NB4 (cell line): ENCODE measurements at regions not wholly inside any gene's neighbourhood (a gene's known extent, or its start where the extent isn't known, plus 50 kb on each side); places are given as distances from the start of the nearest gene placed in this dataset.

Experiments
- DNase-seq: peaks from one replicate; pipeline ENCODE4 v3.0.0; 2010; ENCODE audit warnings: low read depth
- H3K4me3 ChIP-seq: one replicate; pipeline ENCODE4 v1.5.1; 2011; ENCODE audit warnings: mild to moderate bottlenecking, low read depth, low read length, moderate library complexity
- CTCF ChIP-seq: IDR thresholded peaks from one replicate; pipeline ENCODE4 v1.5.1; 2012; ENCODE audit warnings: low read depth, low read length
- MYC ChIP-seq: IDR thresholded peaks from 2 replicates; pipeline ENCODE4 v1.6.1; 2011; ENCODE audit warnings: low read depth, low read length
- POLR2A ChIP-seq: IDR thresholded peaks from 2 replicates; pipeline ENCODE4 v1.6.1; 2011; ENCODE audit warnings: mild to moderate bottlenecking; ENCODE audit not compliant: insufficient read length; ENCODE audit errors: extremely low read depth
- TF ChIP-seq, protein P1 (sequence below): IDR thresholded peaks from 2 replicates; pipeline ENCODE4 v1.6.1; 2011; ENCODE audit warnings: low read depth, low read length

DNA sequence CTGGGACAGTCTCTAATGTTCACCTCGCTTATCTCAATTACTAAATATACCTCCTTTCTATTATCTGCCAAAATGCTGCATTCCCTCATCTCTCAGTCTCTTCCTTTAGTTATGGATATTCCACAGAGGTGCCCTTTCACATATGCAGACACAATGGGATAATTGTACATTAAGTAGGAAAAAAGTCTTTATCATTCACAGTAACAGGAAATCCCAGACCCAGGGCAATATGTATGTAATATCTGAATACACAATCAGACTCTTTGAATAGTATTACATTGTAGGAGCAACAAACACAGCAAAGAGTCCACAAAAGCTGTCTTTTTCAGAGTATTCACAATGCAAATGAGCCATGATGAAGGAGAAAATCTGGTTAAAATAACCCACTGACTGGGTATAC lies 1399.0 kb upstream of the ZEB2 start:
- no peak for DNase-seq
- TF ChIP-seq, protein P1, sequence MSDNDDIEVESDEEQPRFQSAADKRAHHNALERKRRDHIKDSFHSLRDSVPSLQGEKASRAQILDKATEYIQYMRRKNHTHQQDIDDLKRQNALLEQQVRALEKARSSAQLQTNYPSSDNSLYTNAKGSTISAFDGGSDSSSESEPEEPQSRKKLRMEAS = no peak
- TF ChIP-seq POLR2A (no peak), MYC (no peak), CTCF (no peak)
- no peak overlapping the region for H3K4me3 ChIP-seq

DNA sequence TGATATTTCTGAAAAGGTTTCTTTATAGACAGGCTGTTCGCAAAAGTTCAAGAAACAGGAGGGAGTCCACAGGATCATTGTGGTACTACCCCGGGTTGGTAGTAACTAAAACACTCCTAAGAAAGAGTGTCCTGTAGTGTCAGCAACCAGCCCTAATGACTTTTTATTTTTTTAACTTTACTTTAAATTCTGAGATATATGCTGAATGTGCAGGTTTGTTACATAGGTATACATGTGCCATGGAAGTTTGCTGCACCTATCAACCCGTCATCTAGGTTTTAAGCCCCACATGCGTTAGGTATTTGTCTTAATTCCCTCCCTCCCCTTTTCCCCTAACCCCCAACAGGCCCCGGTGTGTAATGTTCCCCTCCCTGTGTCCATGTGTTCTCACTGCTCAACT lies 1396.9 kb upstream of the ZEB2 start:
- DNase-seq = no peak
- H3K4me3 ChIP-seq = no peak overlapping the region
- TF ChIP-seq, protein P1 = no peak
- TF ChIP-seq MYC = no peak
- TF ChIP-seq POLR2A = no peak
- TF ChIP-seq CTCF = no peak

DNA sequence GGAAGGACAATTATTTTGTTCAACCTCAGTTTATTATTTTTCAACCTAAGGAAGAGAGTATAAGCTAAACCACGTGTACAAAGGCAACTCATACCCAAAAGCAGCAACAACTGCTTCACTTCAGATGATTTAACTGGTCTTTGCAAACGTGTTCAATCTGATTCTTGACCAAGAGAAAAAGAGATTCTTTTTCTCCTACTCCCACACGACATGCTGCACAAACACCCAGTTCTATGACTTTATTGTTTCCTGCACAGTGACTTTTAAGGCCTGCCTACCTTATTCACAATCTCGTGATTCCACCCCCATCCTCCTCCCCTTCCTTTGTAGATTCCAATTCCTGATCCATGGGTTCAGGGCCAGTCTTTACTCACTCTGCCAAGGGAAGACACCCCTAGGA lies 1394.8 kb upstream of the ZEB2 start:
- TF ChIP-seq CTCF (no peak), POLR2A (no peak), MYC (no peak)
- TF ChIP-seq, protein P1 = no peak
- no peak for DNase-seq

GRCh38 chr2:145910416-145910815 lies 1390.5 kb upstream of the ZEB2 start:
- DNase-seq = no peak
- TF ChIP-seq POLR2A (no peak), MYC (no peak), CTCF (no peak)
- TF ChIP-seq, protein P1 = no peak
- no peak overlapping the region for H3K4me3 ChIP-seq

More for the DNA sequence above, 1394.8 kb upstream of the ZEB2 start:
- no peak overlapping the region for H3K4me3 ChIP-seq

GRCh38 chr2:145909766-145910165 lies 1389.8 kb upstream of the ZEB2 start:
- H3K4me3 ChIP-seq = no peak overlapping the region
- no peak for TF ChIP-seq CTCF
- no peak for TF ChIP-seq MYC
- no peak for TF ChIP-seq POLR2A
- TF ChIP-seq, protein P1 = no peak
- no peak for DNase-seq

- TF ChIP-seq POLR2A = no peak
- no peak for TF ChIP-seq CTCF
- TF ChIP-seq, protein P1 = no peak
- TF ChIP-seq MYC = no peak
- no peak for DNase-seq
- H3K4me3 ChIP-seq = no peak overlapping the region
Observed at GRCh38 chr2:145909175-145909755, 1389.3 kb upstream of the ZEB2 start.
